Sciatic nerve (tissue), 2 donors: ENCODE measurements at regions not wholly inside any gene's neighbourhood (a gene's known extent, or its start where the extent isn't known, plus 50 kb on each side); places are given as distances from the start of the nearest gene placed in this dataset.
"Not testable (repeated sequence)": the region's sequence is repeated elsewhere in the genome, so short reads cannot be mapped to it uniquely, and the experiment has no call there.

ENCODE experiments used
- ATAC-seq: fragments of 200-7000 bp; cut with Tn5 transposase; one replicate; pipeline ENCODE4 v1.9.1; 2020; ENCODE audit warnings: mild to moderate bottlenecking, moderate library complexity
- DNase-seq: peaks from one replicate; pipeline ENCODE4 v3.0.0-alpha.2; 2020; ENCODE audit warnings: low spot score
- intact Hi-C: fragments of 100-400 bp; cut with DNase I; formaldehyde crosslinking; loops from one replicate; pipeline ENCODE4 v1.14.2; 2022
- donor health status: DM: no; HTN: no; CAD: no.
- donor health status: DM: no; HTN: no; CAD: no.

GRCh38 chr4:27759611-27760575 is 899.3 kb downstream of the STIM2 start:
- peak; percentile 45 for ATAC-seq
- intact Hi-C loops = no loop called here
- DNase-seq = no peak

GRCh38 chr4:27763830-27764525 is 903.3 kb downstream of the STIM2 start:
- no peak for ATAC-seq
- intact Hi-C loops = no loop called here
- no peak for DNase-seq

- intact Hi-C loops = no loop called here
- ATAC-seq (no peak), DNase-seq (no peak)
These were observed 903.8 kb downstream of the STIM2 start for GRCh38 chr4:27764526-27764837.

GRCh38 chr4:27770895-27771294 is 910.3 kb downstream of the STIM2 start:
- ATAC-seq (no peak), DNase-seq (no peak)
- intact Hi-C loops = no loop called here

GRCh38 chr4:27775156-27775555 is 914.5 kb downstream of the STIM2 start:
- no peak for ATAC-seq
- no peak for DNase-seq
- intact Hi-C loops = no loop called here

GRCh38 chr4:27779827-27780226 is 919.2 kb downstream of the STIM2 start:
- no peak for DNase-seq
- ATAC-seq = no peak
- intact Hi-C loops = no loop called here

GRCh38 chr4:27787195-27787594 is 926.6 kb downstream of the STIM2 start:
- intact Hi-C loops = no loop called here
- DNase-seq (no peak), ATAC-seq (no peak)

GRCh38 chr4:27789773-27790172 is 929.1 kb downstream of the STIM2 start:
- DNase-seq (no peak), ATAC-seq (no peak)
- intact Hi-C loops = no loop called here

GRCh38 chr4:27790911-27791310 is 930.3 kb downstream of the STIM2 start:
- DNase-seq = no peak
- no peak for ATAC-seq
- intact Hi-C loops = no loop called here

GRCh38 chr4:27791640-27792039 is 931.0 kb downstream of the STIM2 start:
- DNase-seq (no peak), ATAC-seq (no peak)

GRCh38 chr4:27807207-27807606 is 946.6 kb downstream of the STIM2 start:
- DNase-seq = no peak
- ATAC-seq = no peak
- intact Hi-C loops = no loop called here

More at GRCh38 chr4:27791640-27792039, 931.0 kb downstream of the STIM2 start:
- intact Hi-C loops = no loop called here

- intact Hi-C loops = no loop called here
- no peak for DNase-seq
- no peak for ATAC-seq
These were observed 951.3 kb downstream of the STIM2 start for GRCh38 chr4:27811948-27812347.

- intact Hi-C loops, DNase-seq: not testable (repeated sequence)
These were observed 952.6 kb downstream of the STIM2 start for GRCh38 chr4:27813226-27813625.

GRCh38 chr4:27813699-27814425 is 953.2 kb downstream of the STIM2 start:
- ATAC-seq, intact Hi-C loops, DNase-seq: not testable (repeated sequence)

More at GRCh38 chr4:27813226-27813625, 952.6 kb downstream of the STIM2 start:
- ATAC-seq = not testable (repeated sequence)

- intact Hi-C loops = no loop called here
- DNase-seq (no peak), ATAC-seq (no peak)
These were observed 958.6 kb downstream of the STIM2 start for GRCh38 chr4:27819246-27819645.

GRCh38 chr4:27828843-27829242 is 968.2 kb downstream of the STIM2 start:
- DNase-seq (no peak), ATAC-seq (no peak)
- intact Hi-C loops = no loop called here

GRCh38 chr4:27830251-27830650 is 969.6 kb downstream of the STIM2 start:
- DNase-seq (no peak), ATAC-seq (no peak)
- intact Hi-C loops = no loop called here

- ATAC-seq (no peak), DNase-seq (no peak)
- intact Hi-C loops = no loop called here
These were observed 975.2 kb downstream of the STIM2 start for GRCh38 chr4:27835851-27836250.

GRCh38 chr4:27836523-27836922 is 975.9 kb downstream of the STIM2 start:
- DNase-seq = no peak
- intact Hi-C loops = no loop called here
- ATAC-seq = no peak

- intact Hi-C loops = no loop called here
- no peak for ATAC-seq
- DNase-seq = no peak
These were observed 983.1 kb downstream of the STIM2 start for GRCh38 chr4:27843776-27844175.
